Neural progenitor cell (in vitro differentiated cells): ENCODE measurements at regions not wholly inside any gene's neighbourhood (a gene's known extent, or its start where the extent isn't known, plus 50 kb on each side); places are given as distances from the start of the nearest gene placed in this dataset.

ENCODE experiments used
- CTCF ChIP-seq: fragments of 200-600 bp; sonication (generic); IDR thresholded peaks from 2 replicates; pipeline ENCODE4 v1.5.1; 2017; ENCODE audit warnings: antibody characterized with exemption, mild to moderate bottlenecking
- EZH2 ChIP-seq: fragments of 200-600 bp; sonication (generic); IDR thresholded peaks from 2 replicates; pipeline ENCODE4 v1.6.1; 2017; ENCODE audit warnings: antibody characterized with exemption, mild to moderate bottlenecking, moderate library complexity
- EZH2phosphoT487 ChIP-seq: fragments of 200-600 bp; sonication (generic); IDR thresholded peaks from 2 replicates; pipeline ENCODE4 v1.6.1; 2017; ENCODE audit warnings: antibody characterized with exemption

GRCh38 chr10:130434446-130435385 lies 298.5 kb downstream of the GLRX3 start:
- TF ChIP-seq CTCF: no peak
- TF ChIP-seq EZH2phosphoT487: no peak
- no peak for TF ChIP-seq EZH2
